ENCODE measurements at regions not wholly inside any gene's neighbourhood (a gene's known extent, or its start where the extent isn't known, plus 50 kb on each side); places are given as distances from the start of the nearest gene placed in this dataset.

DNA sequence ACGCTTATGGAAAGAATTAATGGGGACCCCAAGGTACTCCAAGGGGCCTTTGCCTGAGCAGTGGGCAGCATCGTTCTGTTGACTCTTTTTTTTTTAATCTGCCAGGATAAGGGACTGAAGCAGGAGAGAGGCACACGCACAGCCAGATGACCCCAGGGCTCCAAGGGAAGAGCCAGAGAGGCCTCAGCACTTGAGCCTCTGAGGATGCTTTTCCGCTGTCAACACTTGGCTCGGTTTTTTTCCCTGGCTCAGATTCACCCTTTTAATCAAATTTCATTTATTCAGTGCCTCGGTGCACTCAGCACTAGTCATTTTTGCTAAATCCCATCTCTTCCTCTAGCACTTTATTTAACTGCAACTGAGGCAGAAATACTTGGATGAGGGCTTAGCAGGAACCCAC lies 226.3 kb downstream of the FGF9 start:
- no peak for TF ChIP-seq FOXP2 (optimal IDR thresholded peaks at IDR 0.05; ENCODE audit: borderline replicate concordance, extremely low read depth, extremely low read length, insufficient read depth)
- no peak for TF ChIP-seq REST (IDR thresholded peaks at IDR 0.05; ENCODE audit: insufficient read depth in 1 of 2, low read depth in 2 of 2, low read length in 2 of 2)
- no peak for TF ChIP-seq SIN3A (IDR thresholded peaks at IDR 0.05; ENCODE audit: borderline replicate concordance, insufficient read depth, low read length)
- TF ChIP-seq POLR2AphosphoS5 (IDR thresholded peaks at IDR 0.05; ENCODE audit: low read depth, low read length): no peak
- TF ChIP-seq TAF1 (IDR thresholded peaks at IDR 0.05; ENCODE audit: borderline replicate concordance, insufficient read depth, low read length): no peak

- TF ChIP-seq REST (IDR thresholded peaks at IDR 0.05; ENCODE audit: insufficient read depth in 1 of 2, low read depth in 2 of 2, low read length in 2 of 2) (no peak), POLR2AphosphoS5 (IDR thresholded peaks at IDR 0.05; ENCODE audit: low read depth, low read length) (no peak), FOXP2 (optimal IDR thresholded peaks at IDR 0.05; ENCODE audit: borderline replicate concordance, extremely low read depth, extremely low read length, insufficient read depth) (no peak), TAF1 (IDR thresholded peaks at IDR 0.05; ENCODE audit: borderline replicate concordance, insufficient read depth, low read length) (no peak), SIN3A (IDR thresholded peaks at IDR 0.05; ENCODE audit: borderline replicate concordance, insufficient read depth, low read length) (no peak)
Measured at GRCh38 chr13:21898459-21898858, 227.6 kb downstream of the FGF9 start.

GRCh38 chr13:21898945-21899344 lies 228.1 kb downstream of the FGF9 start:
- TF ChIP-seq POLR2AphosphoS5 (IDR thresholded peaks at IDR 0.05; ENCODE audit: low read depth, low read length) (no peak), FOXP2 (optimal IDR thresholded peaks at IDR 0.05; ENCODE audit: borderline replicate concordance, extremely low read depth, extremely low read length, insufficient read depth) (no peak), REST (IDR thresholded peaks at IDR 0.05; ENCODE audit: insufficient read depth in 1 of 2, low read depth in 2 of 2, low read length in 2 of 2) (no peak), SIN3A (IDR thresholded peaks at IDR 0.05; ENCODE audit: borderline replicate concordance, insufficient read depth, low read length) (no peak), TAF1 (IDR thresholded peaks at IDR 0.05; ENCODE audit: borderline replicate concordance, insufficient read depth, low read length) (no peak)

DNA sequence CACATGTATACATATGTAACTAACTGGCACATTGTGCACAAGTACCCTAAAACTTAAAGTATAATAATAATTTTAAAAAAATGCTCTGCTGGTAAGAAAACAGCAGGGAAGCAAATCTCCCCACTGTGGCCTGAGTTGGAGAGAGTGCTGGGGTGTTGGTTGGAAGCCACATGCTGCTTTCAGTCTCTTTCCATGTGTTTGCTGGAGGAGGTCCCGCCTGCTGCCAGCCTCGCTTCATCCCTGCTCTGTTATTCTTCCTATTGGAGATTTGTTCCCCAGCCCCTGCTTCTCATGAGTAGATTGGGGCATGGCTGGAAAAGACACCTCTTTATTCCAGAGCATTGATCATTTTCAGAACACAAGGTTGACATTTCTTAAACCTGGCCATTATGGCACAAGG lies 230.5 kb downstream of the FGF9 start:
- TF ChIP-seq SIN3A (IDR thresholded peaks at IDR 0.05; ENCODE audit: borderline replicate concordance, insufficient read depth, low read length): no peak
- TF ChIP-seq POLR2AphosphoS5 (IDR thresholded peaks at IDR 0.05; ENCODE audit: low read depth, low read length): no peak
- no peak for TF ChIP-seq REST (IDR thresholded peaks at IDR 0.05; ENCODE audit: insufficient read depth in 1 of 2, low read depth in 2 of 2, low read length in 2 of 2)
- no peak for TF ChIP-seq TAF1 (IDR thresholded peaks at IDR 0.05; ENCODE audit: borderline replicate concordance, insufficient read depth, low read length)
- no peak for TF ChIP-seq FOXP2 (optimal IDR thresholded peaks at IDR 0.05; ENCODE audit: borderline replicate concordance, extremely low read depth, extremely low read length, insufficient read depth)
